ENCODE measurements at regions not wholly inside any gene's neighbourhood (a gene's known extent, or its start where the extent isn't known, plus 50 kb on each side); places are given as distances from the start of the nearest gene placed in this dataset.

GRCh38 chr6:121677571-121677970 is 242.1 kb downstream of the GJA1 start:
- TF ChIP-seq MXI1 (conservative IDR thresholded peaks at IDR 0.05; ENCODE audit: poor library complexity, severe bottlenecking) (no peak), POLR2AphosphoS5 (IDR thresholded peaks at IDR 0.05) (no peak), SMC3 (conservative IDR thresholded peaks at IDR 0.05; ENCODE audit: poor library complexity) (no peak), EP300 (conservative IDR thresholded peaks at IDR 0.05; ENCODE audit: poor library complexity, severe bottlenecking) (no peak), TAF1 (IDR thresholded peaks at IDR 0.05; ENCODE audit: low read depth) (no peak), EZH2 (IDR thresholded peaks at IDR 0.05; ENCODE audit: borderline replicate concordance, insufficient read depth, low read length, poor library complexity, severe bottlenecking) (no peak)
- TF ChIP-seq, protein P1, sequence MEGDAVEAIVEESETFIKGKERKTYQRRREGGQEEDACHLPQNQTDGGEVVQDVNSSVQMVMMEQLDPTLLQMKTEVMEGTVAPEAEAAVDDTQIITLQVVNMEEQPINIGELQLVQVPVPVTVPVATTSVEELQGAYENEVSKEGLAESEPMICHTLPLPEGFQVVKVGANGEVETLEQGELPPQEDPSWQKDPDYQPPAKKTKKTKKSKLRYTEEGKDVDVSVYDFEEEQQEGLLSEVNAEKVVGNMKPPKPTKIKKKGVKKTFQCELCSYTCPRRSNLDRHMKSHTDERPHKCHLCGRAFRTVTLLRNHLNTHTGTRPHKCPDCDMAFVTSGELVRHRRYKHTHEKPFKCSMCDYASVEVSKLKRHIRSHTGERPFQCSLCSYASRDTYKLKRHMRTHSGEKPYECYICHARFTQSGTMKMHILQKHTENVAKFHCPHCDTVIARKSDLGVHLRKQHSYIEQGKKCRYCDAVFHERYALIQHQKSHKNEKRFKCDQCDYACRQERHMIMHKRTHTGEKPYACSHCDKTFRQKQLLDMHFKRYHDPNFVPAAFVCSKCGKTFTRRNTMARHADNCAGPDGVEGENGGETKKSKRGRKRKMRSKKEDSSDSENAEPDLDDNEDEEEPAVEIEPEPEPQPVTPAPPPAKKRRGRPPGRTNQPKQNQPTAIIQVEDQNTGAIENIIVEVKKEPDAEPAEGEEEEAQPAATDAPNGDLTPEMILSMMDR (IDR thresholded peaks at IDR 0.05; ENCODE audit: poor library complexity, severe bottlenecking), result no peak
